ENCODE measurements at regions not wholly inside any gene's neighbourhood (a gene's known extent, or its start where the extent isn't known, plus 50 kb on each side); places are given as distances from the start of the nearest gene placed in this dataset.

GRCh38 chr3:4052706-4053105 is 250.5 kb upstream of the SETMAR start:
- in situ Hi-C loops (cut with MboI; ENCODE audit: low pct_unique_long_range_greater_than_20kb, low sequenced_read_pairs, unreplicated experiment), result no loop called here
- no peak for DNase-seq (ENCODE audit: low spot score)
- TF ChIP-seq, protein P1, sequence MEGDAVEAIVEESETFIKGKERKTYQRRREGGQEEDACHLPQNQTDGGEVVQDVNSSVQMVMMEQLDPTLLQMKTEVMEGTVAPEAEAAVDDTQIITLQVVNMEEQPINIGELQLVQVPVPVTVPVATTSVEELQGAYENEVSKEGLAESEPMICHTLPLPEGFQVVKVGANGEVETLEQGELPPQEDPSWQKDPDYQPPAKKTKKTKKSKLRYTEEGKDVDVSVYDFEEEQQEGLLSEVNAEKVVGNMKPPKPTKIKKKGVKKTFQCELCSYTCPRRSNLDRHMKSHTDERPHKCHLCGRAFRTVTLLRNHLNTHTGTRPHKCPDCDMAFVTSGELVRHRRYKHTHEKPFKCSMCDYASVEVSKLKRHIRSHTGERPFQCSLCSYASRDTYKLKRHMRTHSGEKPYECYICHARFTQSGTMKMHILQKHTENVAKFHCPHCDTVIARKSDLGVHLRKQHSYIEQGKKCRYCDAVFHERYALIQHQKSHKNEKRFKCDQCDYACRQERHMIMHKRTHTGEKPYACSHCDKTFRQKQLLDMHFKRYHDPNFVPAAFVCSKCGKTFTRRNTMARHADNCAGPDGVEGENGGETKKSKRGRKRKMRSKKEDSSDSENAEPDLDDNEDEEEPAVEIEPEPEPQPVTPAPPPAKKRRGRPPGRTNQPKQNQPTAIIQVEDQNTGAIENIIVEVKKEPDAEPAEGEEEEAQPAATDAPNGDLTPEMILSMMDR (IDR thresholded peaks at IDR 0.05; ENCODE audit: extremely low read depth, insufficient read depth, missing control alignments), result no peak

DNA sequence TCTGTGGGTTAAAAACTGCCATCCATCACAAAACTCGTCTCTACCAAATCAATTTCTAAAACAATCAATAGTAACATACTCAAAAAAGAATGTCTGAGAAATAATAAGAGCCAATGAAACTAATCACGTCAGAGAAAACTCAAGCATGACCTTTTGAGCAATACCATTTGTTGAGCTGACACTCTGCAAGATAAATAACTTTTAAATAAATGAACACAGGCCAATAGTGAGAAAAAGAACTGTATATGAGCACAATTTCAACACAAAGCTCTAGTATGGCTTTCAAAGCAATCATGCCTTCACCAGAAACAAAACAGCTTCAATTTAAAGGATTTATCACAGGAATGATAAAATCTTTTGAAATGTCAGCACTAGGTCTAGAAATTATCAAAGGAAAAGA is 249.2 kb upstream of the SETMAR start:
- no peak for DNase-seq (ENCODE audit: low spot score)
- in situ Hi-C loops (cut with MboI; ENCODE audit: low pct_unique_long_range_greater_than_20kb, low sequenced_read_pairs, unreplicated experiment), result no loop called here
- TF ChIP-seq, protein P1 (IDR thresholded peaks at IDR 0.05; ENCODE audit: extremely low read depth, insufficient read depth, missing control alignments), result no peak

DNA sequence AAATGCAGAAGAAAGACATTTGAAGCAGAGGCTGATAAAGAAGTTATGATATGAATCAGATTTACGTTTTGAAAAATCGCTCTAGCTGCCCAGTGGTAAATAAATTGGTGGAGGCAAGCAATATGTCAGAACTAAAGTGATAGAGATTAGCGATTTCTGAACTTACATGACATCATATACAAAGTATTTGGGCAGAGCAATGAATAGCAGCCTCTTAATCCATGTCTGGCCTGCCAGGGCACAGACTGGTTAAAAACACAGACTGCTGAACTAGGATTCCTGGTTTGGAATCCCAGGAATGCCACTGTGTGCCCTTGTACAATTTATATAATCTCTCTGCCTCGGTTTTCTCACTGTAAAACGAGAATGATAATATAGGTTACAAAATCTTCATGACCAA is 243.1 kb upstream of the SETMAR start:
- no peak for DNase-seq (ENCODE audit: low spot score)
- in situ Hi-C loops (cut with MboI; ENCODE audit: low pct_unique_long_range_greater_than_20kb, low sequenced_read_pairs, unreplicated experiment), result no loop called here
- TF ChIP-seq, protein P1 (IDR thresholded peaks at IDR 0.05; ENCODE audit: extremely low read depth, insufficient read depth, missing control alignments), result no peak

DNA sequence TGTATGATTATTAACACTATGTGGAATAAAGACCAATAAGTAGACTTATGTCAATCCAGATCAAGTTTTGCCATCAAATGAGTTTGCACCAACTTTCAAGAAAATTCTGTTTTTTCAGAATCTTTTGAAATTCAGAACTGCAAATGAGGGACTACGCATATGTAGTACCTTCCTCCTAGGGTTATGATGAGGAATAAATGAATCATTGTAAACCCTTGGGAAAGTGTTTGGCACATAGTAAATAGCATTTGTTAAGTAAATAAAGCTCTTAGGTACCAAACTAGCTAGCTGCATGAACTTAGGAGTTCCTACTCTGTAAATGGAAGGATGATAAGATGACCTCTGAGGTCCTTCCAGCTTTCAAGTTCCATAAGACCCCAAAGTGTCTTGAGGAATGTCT is 242.6 kb upstream of the SETMAR start:
- no peak for DNase-seq (ENCODE audit: low spot score)
- in situ Hi-C loops (cut with MboI; ENCODE audit: low pct_unique_long_range_greater_than_20kb, low sequenced_read_pairs, unreplicated experiment), result no loop called here
- TF ChIP-seq, protein P1 (IDR thresholded peaks at IDR 0.05; ENCODE audit: extremely low read depth, insufficient read depth, missing control alignments), result no peak

DNA sequence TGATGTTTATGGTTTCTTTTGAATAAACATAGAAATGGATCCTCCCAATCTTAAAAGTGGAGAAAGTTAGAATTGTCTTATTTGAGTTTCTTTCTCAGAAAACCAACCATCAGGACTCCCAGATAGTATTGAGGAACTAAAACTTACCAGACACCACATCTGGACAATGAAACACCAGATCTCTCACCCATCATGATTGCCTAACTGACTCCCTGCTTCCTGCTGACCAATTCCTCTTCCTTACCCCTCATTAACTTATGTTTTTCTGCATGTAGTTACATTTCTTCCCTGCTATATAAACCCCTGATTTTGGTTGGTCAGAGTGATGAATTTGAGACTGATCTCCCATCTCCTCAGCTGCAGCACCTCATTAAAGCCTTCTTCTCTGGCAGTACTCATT is 242.0 kb upstream of the SETMAR start:
- in situ Hi-C loops (cut with MboI; ENCODE audit: low pct_unique_long_range_greater_than_20kb, low sequenced_read_pairs, unreplicated experiment), result no loop called here
- TF ChIP-seq, protein P1 (IDR thresholded peaks at IDR 0.05; ENCODE audit: extremely low read depth, insufficient read depth, missing control alignments), result no peak
- no peak for DNase-seq (ENCODE audit: low spot score)

DNA sequence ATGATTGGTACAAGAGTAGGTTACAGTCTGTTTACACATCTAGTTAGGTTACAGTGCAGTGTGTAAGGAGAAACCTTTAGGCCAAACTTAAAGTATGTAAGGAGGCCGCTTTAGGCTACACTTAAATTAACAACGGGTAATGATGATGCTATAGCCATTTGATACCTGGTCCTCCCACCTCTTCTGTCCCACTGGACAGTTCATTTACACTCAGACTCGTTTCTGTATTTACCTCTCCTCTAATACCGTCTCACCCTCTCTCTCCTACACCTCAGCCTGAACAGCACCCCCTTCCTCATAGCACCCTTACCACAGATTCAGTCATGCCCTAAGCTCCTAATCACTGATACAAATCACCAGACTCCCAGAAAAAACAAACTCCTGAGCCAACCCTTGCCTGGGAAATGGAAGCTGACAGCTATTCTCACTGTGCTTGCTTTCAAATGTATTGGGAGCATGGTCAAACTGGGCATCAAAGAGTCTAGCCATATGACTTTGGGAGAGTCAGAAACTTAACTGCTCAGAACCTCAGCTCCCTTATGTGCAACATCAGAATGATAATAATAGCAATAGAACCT is 241.3 kb upstream of the SETMAR start:
- no peak for DNase-seq (ENCODE audit: low spot score)
- TF ChIP-seq, protein P1 (IDR thresholded peaks at IDR 0.05; ENCODE audit: extremely low read depth, insufficient read depth, missing control alignments), result no peak
- in situ Hi-C loops (cut with MboI; ENCODE audit: low pct_unique_long_range_greater_than_20kb, low sequenced_read_pairs, unreplicated experiment), result no loop called here

GRCh38 chr3:4062621-4063020 is 240.5 kb upstream of the SETMAR start:
- TF ChIP-seq, protein P1 (IDR thresholded peaks at IDR 0.05; ENCODE audit: extremely low read depth, insufficient read depth, missing control alignments), result no peak
- in situ Hi-C loops (cut with MboI; ENCODE audit: low pct_unique_long_range_greater_than_20kb, low sequenced_read_pairs, unreplicated experiment), result no loop called here
- no peak for DNase-seq (ENCODE audit: low spot score)

Measured in GM13977 (cell line).